ENCODE measurements at regions not wholly inside any gene's neighbourhood (a gene's known extent, or its start where the extent isn't known, plus 50 kb on each side); places are given as distances from the start of the nearest gene placed in this dataset.
"Not testable (repeated sequence)": the region's sequence is repeated elsewhere in the genome, so short reads cannot be mapped to it uniquely, and the experiment has no call there.

- DNase-seq: no peak
- 60% methylated on average over 2 of the region's 3 CpGs for WGBS (ENCODE audit: insufficient coverage)
- H3K27ac ChIP-seq (ENCODE audit: low read length): no peak overlapping the region
- no peaks in the 10 kb centered on the region for H3K4me1 ChIP-seq (ENCODE audit: control insufficient read depth, insufficient read depth, low read length)
- no peaks in the 10 kb centered on the region for H3K36me3 ChIP-seq (ENCODE audit: control insufficient read depth, insufficient read depth, low read length)
- H3K9me3 ChIP-seq (replicated peaks; ENCODE audit: control insufficient read depth, low read depth, low read length): peaks cover 7% of the 10 kb centered on the region
- no peak overlapping the region for H3K4me3 ChIP-seq (ENCODE audit: low read length)
- no peaks in the 10 kb centered on the region for H3K27me3 ChIP-seq (ENCODE audit: control insufficient read depth, insufficient read depth, low read length)
Observed at GRCh38 chr6:86502497-86502896, 434.8 kb upstream of the HTR1E start.

GRCh38 chr6:86500035-86500434, 437.3 kb upstream of the HTR1E start:
- no peak overlapping the region for H3K27ac ChIP-seq (ENCODE audit: low read length)
- H3K4me1 ChIP-seq (ENCODE audit: control insufficient read depth, insufficient read depth, low read length): no peaks in the 10 kb centered on the region
- DNase-seq: no peak
- peaks cover 7% of the 10 kb centered on the region for H3K9me3 ChIP-seq (replicated peaks; ENCODE audit: control insufficient read depth, low read depth, low read length)
- H3K4me3 ChIP-seq (ENCODE audit: low read length): no peak overlapping the region
- H3K36me3 ChIP-seq (ENCODE audit: control insufficient read depth, insufficient read depth, low read length): no peaks in the 10 kb centered on the region
- WGBS (ENCODE audit: insufficient coverage): 50% methylated on average over 2 of the region's 2 CpGs
- H3K27me3 ChIP-seq (ENCODE audit: control insufficient read depth, insufficient read depth, low read length): no peaks in the 10 kb centered on the region

- 52% methylated on average over 3 of the region's 3 CpGs for WGBS (ENCODE audit: insufficient coverage)
- not testable (repeated sequence) for H3K9me3 ChIP-seq (replicated peaks; ENCODE audit: control insufficient read depth, low read depth, low read length); H3K36me3 ChIP-seq (ENCODE audit: control insufficient read depth, insufficient read depth, low read length); DNase-seq; H3K27ac ChIP-seq (ENCODE audit: low read length); H3K27me3 ChIP-seq (ENCODE audit: control insufficient read depth, insufficient read depth, low read length); H3K4me1 ChIP-seq (ENCODE audit: control insufficient read depth, insufficient read depth, low read length); H3K4me3 ChIP-seq (ENCODE audit: low read length)
Observed at GRCh38 chr6:86489042-86489441, 448.3 kb upstream of the HTR1E start.

GRCh38 chr6:86487660-86488221, 449.6 kb upstream of the HTR1E start:
- Histone ChIP-seq H3K4me1 (ENCODE audit: control insufficient read depth, insufficient read depth, low read length) (no peaks in the 10 kb centered on the region), H3K27ac (ENCODE audit: low read length) (no peak overlapping the region), H3K27me3 (ENCODE audit: control insufficient read depth, insufficient read depth, low read length) (no peaks in the 10 kb centered on the region), H3K4me3 (ENCODE audit: low read length) (no peak overlapping the region), H3K9me3 (replicated peaks; ENCODE audit: control insufficient read depth, low read depth, low read length) (peaks cover 2% of the 10 kb centered on the region), H3K36me3 (ENCODE audit: control insufficient read depth, insufficient read depth, low read length) (no peaks in the 10 kb centered on the region)
- WGBS (ENCODE audit: insufficient coverage): 80% methylated on average over 1 of the region's 2 CpGs
- no peak for DNase-seq

- WGBS (ENCODE audit: insufficient coverage): 89% methylated on average over 9 of the region's 10 CpGs
- not testable (repeated sequence) for H3K36me3 ChIP-seq (ENCODE audit: control insufficient read depth, insufficient read depth, low read length); H3K27me3 ChIP-seq (ENCODE audit: control insufficient read depth, insufficient read depth, low read length); H3K4me3 ChIP-seq (ENCODE audit: low read length); H3K9me3 ChIP-seq (replicated peaks; ENCODE audit: control insufficient read depth, low read depth, low read length); H3K27ac ChIP-seq (ENCODE audit: low read length); H3K4me1 ChIP-seq (ENCODE audit: control insufficient read depth, insufficient read depth, low read length); DNase-seq
Observed at GRCh38 chr6:86478316-86478715, 459.0 kb upstream of the HTR1E start.

GRCh38 chr6:86477500-86478148, 459.7 kb upstream of the HTR1E start:
- H3K27me3 ChIP-seq (ENCODE audit: control insufficient read depth, insufficient read depth, low read length): no peaks in the 10 kb centered on the region
- 50% methylated on average over 7 of the region's 9 CpGs for WGBS (ENCODE audit: insufficient coverage)
- H3K4me1 ChIP-seq (ENCODE audit: control insufficient read depth, insufficient read depth, low read length): no peaks in the 10 kb centered on the region
- no peak overlapping the region for H3K4me3 ChIP-seq (ENCODE audit: low read length)
- H3K27ac ChIP-seq (ENCODE audit: low read length): no peak overlapping the region
- H3K9me3 ChIP-seq (replicated peaks; ENCODE audit: control insufficient read depth, low read depth, low read length): no peaks in the 10 kb centered on the region
- no peaks in the 10 kb centered on the region for H3K36me3 ChIP-seq (ENCODE audit: control insufficient read depth, insufficient read depth, low read length)
- peak; percentile 9 for DNase-seq

GRCh38 chr6:86476311-86476710, 461.0 kb upstream of the HTR1E start:
- H3K27ac ChIP-seq (ENCODE audit: low read length): no peak overlapping the region
- no peak overlapping the region for H3K4me3 ChIP-seq (ENCODE audit: low read length)
- no peaks in the 10 kb centered on the region for H3K9me3 ChIP-seq (replicated peaks; ENCODE audit: control insufficient read depth, low read depth, low read length)
- H3K36me3 ChIP-seq (ENCODE audit: control insufficient read depth, insufficient read depth, low read length): no peaks in the 10 kb centered on the region
- H3K27me3 ChIP-seq (ENCODE audit: control insufficient read depth, insufficient read depth, low read length): no peaks in the 10 kb centered on the region
- 62% methylated on average over 3 of the region's 4 CpGs for WGBS (ENCODE audit: insufficient coverage)
- no peaks in the 10 kb centered on the region for H3K4me1 ChIP-seq (ENCODE audit: control insufficient read depth, insufficient read depth, low read length)
- DNase-seq: no peak

GRCh38 chr6:86474081-86474480, 463.2 kb upstream of the HTR1E start:
- Histone ChIP-seq H3K27ac (ENCODE audit: low read length) (no peak overlapping the region), H3K4me3 (ENCODE audit: low read length) (no peak overlapping the region), H3K9me3 (replicated peaks; ENCODE audit: control insufficient read depth, low read depth, low read length) (no peaks in the 10 kb centered on the region), H3K27me3 (ENCODE audit: control insufficient read depth, insufficient read depth, low read length) (no peaks in the 10 kb centered on the region), H3K36me3 (ENCODE audit: control insufficient read depth, insufficient read depth, low read length) (no peaks in the 10 kb centered on the region), H3K4me1 (ENCODE audit: control insufficient read depth, insufficient read depth, low read length) (no peaks in the 10 kb centered on the region)
- WGBS (ENCODE audit: insufficient coverage): 94% methylated on average over 7 of the region's 9 CpGs
- no peak for DNase-seq

- WGBS (ENCODE audit: insufficient coverage): 14% methylated on average over 2 of the region's 3 CpGs
- H3K27me3 ChIP-seq (ENCODE audit: control insufficient read depth, insufficient read depth, low read length): no peaks in the 10 kb centered on the region
Observed at GRCh38 chr6:86471791-86472190, 465.5 kb upstream of the HTR1E start.

GRCh38 chr6:86459978-86460377, 477.4 kb upstream of the HTR1E start:
- Histone ChIP-seq H3K27ac (ENCODE audit: low read length) (no peak overlapping the region), H3K27me3 (ENCODE audit: control insufficient read depth, insufficient read depth, low read length) (no peaks in the 10 kb centered on the region), H3K4me3 (ENCODE audit: low read length) (no peak overlapping the region), H3K9me3 (replicated peaks; ENCODE audit: control insufficient read depth, low read depth, low read length) (peaks cover 2% of the 10 kb centered on the region), H3K36me3 (ENCODE audit: control insufficient read depth, insufficient read depth, low read length) (no peaks in the 10 kb centered on the region), H3K4me1 (ENCODE audit: control insufficient read depth, insufficient read depth, low read length) (no peaks in the 10 kb centered on the region)
- DNase-seq: no peak
- WGBS (ENCODE audit: insufficient coverage): 59% methylated on average over 3 of the region's 4 CpGs

More at GRCh38 chr6:86471791-86472190, 465.5 kb upstream of the HTR1E start:
- DNase-seq: no peak
- Histone ChIP-seq H3K9me3 (replicated peaks; ENCODE audit: control insufficient read depth, low read depth, low read length) (no peaks in the 10 kb centered on the region), H3K4me1 (ENCODE audit: control insufficient read depth, insufficient read depth, low read length) (no peaks in the 10 kb centered on the region), H3K27ac (ENCODE audit: low read length) (no peak overlapping the region), H3K4me3 (ENCODE audit: low read length) (no peak overlapping the region), H3K36me3 (ENCODE audit: control insufficient read depth, insufficient read depth, low read length) (no peaks in the 10 kb centered on the region)

GRCh38 chr6:86456821-86457220, 480.5 kb upstream of the HTR1E start:
- Histone ChIP-seq H3K27me3 (ENCODE audit: control insufficient read depth, insufficient read depth, low read length) (no peaks in the 10 kb centered on the region), H3K4me3 (ENCODE audit: low read length) (no peak overlapping the region), H3K27ac (ENCODE audit: low read length) (no peak overlapping the region), H3K36me3 (ENCODE audit: control insufficient read depth, insufficient read depth, low read length) (no peaks in the 10 kb centered on the region), H3K9me3 (replicated peaks; ENCODE audit: control insufficient read depth, low read depth, low read length) (no peaks in the 10 kb centered on the region), H3K4me1 (ENCODE audit: control insufficient read depth, insufficient read depth, low read length) (no peaks in the 10 kb centered on the region)
- no peak for DNase-seq
